ENCODE measurements at regions not wholly inside any gene's neighbourhood (a gene's known extent, or its start where the extent isn't known, plus 50 kb on each side); places are given as distances from the start of the nearest gene placed in this dataset.
"Not testable (repeated sequence)": the region's sequence is repeated elsewhere in the genome, so short reads cannot be mapped to it uniquely, and the experiment has no call there.

DNA sequence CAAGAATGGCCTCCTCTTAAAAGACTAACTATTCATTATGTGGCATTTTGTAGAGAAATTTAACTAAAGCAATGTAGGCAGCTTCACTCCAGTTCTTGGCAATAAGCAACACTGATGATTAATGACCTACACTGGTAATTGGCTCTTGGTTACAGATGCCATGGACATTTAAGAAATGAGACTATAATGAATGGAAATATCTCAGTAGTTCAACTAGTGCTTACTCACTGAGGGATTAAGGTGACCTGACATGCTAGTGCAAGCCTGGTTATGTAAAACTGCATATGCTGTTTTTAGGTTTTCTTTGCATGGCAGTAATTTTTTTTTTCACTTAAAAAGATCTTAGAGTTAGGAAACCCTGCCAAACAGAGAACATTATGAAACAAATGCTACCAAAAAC is 152.7 kb upstream of the AADAT start:
- no peak for ATAC-seq
- DNase-seq (ENCODE audit: low spot score) = no peak

DNA sequence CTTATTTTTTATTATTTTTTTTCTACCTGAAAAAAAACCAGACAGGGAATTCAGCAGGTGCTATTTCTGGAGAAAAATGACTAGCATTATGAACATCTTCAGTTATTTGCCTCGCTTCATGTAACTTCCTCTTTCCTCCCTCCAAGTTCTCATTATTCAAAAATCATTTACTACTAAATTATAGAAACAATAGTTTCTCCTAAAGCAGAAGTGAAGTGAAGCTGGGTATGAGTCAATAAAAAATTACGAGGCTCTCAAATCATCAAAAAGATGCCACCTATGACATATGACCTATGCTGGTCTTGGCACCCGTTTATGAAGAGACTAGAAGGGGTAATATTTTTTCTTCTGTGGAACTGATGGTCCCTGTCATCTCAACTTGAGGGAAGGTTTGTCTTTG is 145.0 kb upstream of the AADAT start:
- ATAC-seq (no peak), DNase-seq (ENCODE audit: low spot score) (no peak)

DNA sequence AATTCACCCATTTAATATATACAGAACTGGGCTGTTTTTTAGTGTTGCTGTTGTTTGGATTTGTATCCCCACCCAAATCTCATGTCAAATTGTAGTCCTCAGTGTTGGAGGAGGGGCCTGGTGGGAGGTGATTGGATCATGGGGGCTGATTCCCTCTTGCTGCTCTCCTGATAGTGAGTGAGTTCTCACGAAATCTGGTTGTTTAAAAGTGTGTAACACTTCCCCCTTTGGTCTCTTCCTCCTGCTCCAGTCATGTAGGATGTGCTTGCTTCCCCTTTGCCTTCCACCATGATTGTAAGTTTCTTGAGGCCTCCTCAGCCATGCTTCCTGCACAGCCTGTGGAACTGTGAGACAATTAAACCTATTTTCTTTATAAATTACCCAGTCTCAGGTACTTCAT is 141.6 kb upstream of the AADAT start:
- ATAC-seq (no peak), DNase-seq (ENCODE audit: low spot score) (no peak)

DNA sequence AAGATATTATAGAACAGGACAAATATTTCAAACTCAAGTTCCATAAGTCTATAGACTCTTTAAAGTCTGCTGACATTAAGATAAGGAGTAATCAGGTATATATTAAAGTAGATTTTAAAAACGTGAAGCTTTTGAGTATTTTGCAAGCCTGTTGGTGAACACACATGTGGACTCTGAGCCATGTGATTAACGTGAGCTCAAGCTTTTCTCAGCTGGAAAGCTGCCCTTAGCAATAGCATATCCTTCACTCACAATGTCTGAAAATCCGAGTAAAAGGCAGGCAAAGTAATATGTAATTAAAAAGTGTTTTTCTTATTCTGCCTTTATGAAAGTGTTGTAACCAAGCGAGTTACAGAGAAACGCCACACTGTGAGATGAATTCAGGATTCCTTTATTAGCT is 140.5 kb upstream of the AADAT start:
- DNase-seq (ENCODE audit: low spot score) (no peak), ATAC-seq (peak; percentile 53)

DNA sequence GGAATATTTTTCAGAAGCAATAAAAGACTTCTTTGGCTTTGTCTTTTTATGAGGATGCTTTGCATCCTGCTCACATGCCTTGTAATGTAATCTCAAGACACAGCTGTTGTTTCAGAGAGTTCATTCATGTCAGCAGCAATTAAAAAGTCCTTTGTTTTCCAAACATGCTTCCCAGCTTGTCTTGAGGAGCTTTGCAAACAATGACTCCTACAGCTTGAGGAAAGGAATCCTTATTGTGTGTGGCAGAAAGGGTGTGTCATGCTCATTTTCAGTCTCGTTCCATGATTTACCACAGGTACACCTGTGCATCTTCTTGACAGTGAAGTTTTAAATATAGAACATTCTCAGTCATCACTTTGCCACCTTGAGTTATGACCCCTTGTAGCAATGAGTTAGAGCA is 139.2 kb upstream of the AADAT start:
- ATAC-seq = no peak

DNA sequence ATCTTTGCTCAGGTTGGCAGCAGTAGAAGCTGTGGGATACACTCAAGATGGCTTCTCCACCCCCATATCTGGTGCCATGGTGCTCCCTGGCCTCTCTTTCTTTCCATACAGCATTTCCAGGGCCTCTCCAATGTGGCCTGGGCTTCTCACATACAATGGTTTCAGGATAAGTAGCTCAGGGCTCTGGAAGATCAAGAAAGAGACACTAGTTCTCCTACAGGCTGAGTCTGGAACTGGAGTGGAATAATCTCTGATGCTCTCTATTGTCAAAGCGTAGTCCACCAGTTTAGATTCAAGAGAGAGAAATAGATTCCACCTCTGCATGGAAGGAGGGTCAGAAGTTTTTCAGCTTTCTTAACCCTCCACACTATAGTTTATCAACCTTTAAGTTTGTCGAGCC is 138.2 kb upstream of the AADAT start:
- ATAC-seq = peak; percentile 12

More for the DNA sequence above, 139.2 kb upstream of the AADAT start:
- DNase-seq (ENCODE audit: low spot score) = no peak

DNA sequence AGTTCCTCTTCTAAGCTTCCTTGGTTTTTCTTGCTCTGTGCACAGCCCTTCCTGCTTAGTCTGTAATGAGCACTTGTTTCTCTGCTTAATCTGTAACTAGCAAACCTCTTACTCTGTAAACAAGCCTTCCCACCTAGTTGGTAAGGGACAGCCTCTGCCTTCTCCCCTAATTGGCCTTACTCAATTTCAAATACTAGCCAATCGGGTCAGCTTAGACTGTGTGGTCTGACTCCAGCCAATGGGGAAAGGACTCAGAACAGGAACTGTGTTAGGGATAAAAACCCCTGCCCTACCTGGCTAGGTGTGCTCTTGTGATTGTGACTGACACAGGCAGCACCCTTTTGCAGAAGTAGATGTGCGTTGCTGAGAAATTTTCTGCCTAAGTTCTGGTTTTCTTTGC is 136.5 kb upstream of the AADAT start:
- DNase-seq (ENCODE audit: low spot score) (peak; percentile 75), ATAC-seq (peak; percentile 95)

More for the DNA sequence above, 138.2 kb upstream of the AADAT start:
- no peak for DNase-seq (ENCODE audit: low spot score)

DNA sequence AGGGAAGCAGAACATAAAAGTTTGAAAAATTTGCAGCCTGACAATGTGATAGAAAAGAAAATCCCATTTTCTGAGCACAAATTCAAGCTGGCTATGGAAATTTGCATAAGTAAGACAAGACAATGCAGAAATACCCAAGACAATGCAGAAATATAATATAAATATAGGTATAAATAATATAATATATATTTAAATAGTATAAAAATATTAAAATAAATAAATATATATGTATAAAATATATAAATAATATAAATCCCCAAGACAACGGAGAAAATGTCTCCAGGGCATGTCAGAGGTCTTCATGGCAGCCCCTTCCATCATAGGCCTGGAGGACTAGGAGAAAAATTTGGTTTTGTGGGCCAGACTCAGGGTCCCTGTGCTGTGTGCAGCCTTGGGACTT is 125.0 kb upstream of the AADAT start:
- ATAC-seq = no peak

DNA sequence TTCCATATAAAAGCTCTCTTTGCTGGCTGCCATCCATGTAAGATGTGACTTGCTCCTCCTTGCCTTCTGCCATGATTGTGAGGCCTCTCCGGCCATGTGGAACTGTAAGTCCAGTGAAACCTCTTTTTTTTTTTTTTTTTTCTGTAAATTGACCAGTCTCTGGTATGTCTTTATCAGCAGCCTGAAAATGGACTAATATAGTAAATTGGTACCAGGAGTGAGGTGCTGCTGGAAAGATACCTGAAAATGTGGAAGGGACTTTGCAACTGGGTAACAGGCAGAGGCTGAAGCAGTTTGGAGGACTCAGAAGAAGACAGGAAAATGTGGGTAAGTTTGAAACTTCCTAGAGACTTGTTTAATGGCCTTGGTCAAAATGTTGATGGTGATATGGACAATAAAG is 124.3 kb upstream of the AADAT start:
- no peak for DNase-seq (ENCODE audit: low spot score)
- ATAC-seq = no peak

More for the DNA sequence above, 125.0 kb upstream of the AADAT start:
- no peak for DNase-seq (ENCODE audit: low spot score)

DNA sequence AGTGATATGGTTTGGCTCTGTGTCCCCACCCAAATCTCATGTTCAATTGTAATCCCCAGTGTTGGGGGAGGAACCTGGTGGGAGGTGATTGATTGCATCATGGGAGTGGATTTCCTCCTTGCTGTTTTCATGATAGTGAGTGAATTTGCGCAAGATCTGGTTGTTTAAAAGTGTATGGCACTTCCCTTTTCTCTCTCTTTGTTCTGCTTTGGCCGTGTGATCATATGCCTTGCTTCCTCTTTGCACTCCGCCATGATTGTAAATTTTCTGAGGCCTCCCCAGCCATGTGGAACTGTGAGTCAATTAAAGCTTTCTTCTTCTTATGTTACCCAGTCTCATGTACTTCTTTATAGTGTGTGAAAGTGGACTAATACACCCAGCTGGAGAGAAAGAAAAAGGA is 113.0 kb upstream of the AADAT start:
- DNase-seq (ENCODE audit: low spot score) = no peak
- no peak for ATAC-seq

DNA sequence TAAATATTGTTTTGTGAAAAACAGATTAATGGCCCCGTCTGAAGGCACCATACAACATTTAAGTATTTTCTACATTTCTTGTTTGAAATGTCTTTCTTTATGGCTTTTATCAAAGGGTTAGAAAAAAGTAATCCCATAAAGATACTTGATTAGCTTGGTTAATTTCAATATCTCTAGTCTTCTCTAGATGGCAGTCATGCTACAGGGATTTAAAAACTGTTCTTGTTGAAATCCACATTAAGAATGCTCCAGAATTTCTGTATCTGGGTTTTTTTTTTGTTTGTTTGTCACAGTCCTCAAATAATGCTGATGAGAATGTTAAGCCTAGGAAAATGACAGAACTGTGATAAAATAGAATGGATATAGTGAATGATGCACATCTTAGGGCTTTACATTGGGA is 109.0 kb upstream of the AADAT start:
- ATAC-seq (peak; percentile 76), DNase-seq (ENCODE audit: low spot score) (no peak)

DNA sequence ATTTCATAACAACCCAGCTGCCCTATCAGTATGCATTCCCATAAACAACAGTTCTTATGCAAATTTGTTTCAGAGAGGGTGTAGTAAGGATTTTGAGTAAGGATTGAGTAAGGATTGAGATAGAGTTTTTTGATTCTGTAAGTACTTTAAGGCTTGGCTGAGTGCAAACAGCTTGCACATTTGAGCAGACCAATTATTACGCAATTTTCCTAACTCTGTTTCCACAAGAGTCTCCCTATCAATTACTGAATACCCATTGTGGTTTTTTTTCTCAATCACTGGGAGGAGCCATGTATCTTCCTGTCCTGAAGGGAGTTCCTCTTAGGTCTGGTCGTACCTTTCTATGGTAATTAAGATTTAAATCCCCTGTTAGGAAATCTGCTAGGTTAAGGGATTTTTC is 105.0 kb upstream of the AADAT start:
- not testable (repeated sequence) for ATAC-seq; DNase-seq (ENCODE audit: low spot score)

DNA sequence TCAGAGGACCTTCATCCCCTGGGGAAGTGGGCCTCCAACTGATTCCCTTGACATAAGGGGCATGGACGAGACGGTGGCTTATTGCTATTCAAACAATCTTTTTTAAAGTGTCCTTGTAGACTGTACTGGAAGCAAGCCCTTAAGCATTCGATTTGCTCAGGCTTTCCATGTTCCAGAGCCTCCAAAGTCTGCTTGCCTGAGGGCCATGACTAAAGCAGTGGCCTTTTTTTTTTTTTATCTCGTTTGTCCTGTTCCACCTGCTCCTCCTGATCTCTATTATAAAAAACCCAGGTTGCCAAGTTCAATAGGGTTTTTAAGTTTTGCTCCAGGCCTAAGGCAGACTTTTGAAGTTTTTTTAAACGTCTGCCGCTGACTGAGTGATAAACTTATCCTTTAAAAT is 103.7 kb upstream of the AADAT start:
- DNase-seq (ENCODE audit: low spot score) (no peak), ATAC-seq (no peak)

DNA sequence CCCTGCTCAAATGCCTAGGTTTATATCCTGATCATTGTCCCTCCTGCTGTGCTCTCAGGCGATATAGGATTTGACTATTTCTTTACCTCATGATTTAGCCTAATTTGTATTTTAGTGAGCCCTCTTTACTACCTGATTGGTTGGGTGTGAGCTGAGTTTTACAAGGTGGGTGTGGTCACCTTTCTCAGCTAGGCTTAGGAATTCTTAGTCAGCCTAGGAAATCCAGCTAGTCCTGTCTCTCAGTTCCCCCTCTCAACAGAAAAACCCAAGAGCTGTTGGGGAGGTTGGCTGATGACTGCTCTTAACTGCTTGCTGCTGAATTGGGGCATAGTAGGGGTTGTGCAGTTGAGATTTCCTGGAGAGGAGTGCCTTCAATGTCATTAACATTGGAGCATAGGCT is 100.5 kb upstream of the AADAT start:
- ATAC-seq = no peak

DNA sequence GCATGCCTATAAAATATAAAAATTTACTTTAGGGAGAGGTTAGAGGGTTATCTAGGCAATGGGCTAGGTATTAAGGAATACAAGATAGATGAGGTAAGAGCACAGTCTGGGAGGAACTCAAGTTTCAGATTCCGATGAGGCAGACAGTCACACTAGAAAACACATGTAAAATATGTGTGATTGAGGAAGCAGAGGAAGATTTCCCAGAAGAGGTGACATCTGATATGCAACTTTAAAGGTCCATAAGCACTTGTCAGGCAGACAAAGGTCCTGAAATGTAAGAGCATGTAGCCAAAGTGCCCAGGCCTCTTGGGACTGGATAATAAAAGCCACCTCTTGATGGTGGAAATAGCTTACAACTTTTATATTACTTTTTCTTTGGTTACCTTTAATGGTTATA is 81.1 kb upstream of the AADAT start:
- DNase-seq (ENCODE audit: low spot score) = no peak
- no peak for ATAC-seq

More for the DNA sequence above, 100.5 kb upstream of the AADAT start:
- no peak for DNase-seq (ENCODE audit: low spot score)

DNA sequence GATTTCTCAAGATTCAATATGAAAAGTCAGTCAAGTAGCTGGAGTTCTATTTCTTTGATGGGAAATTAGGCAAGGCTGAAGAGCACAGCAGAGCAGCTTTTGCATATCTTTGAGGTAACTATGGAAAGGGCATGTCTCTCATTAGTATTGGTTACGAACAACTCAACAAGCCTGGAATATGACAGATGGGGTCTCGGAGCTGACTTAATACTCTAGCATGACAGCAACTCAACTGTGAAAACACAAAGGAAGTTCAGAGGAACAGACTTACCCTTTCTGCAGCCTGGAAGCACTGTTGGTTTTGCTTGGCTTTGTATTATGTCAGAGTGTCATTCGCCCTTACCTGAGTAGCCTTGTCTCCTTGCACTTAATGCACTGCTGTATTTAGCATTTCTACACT is 79.9 kb upstream of the AADAT start:
- DNase-seq (ENCODE audit: low spot score) (no peak), ATAC-seq (no peak)

DNA sequence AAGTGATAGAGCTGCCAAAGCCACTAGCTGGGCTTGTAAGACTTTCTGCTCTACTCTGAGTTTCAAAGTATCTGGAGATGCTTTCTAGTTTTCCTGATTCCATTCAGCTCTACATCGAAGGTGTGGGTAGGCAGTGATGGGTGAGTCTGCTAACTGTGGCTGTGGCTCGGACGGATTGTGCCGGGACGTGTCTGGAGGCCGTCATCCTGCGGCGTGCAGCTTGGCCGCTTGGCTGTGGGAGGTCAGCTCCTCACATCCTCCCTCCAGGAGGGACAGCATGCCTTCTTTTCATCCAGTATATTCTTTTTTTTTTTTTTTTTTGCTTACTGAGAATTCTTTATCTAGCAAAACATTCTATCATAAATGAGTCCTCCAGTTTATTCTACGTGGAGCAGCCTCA is 77.9 kb upstream of the AADAT start:
- DNase-seq (ENCODE audit: low spot score) (no peak), ATAC-seq (no peak)

DNA sequence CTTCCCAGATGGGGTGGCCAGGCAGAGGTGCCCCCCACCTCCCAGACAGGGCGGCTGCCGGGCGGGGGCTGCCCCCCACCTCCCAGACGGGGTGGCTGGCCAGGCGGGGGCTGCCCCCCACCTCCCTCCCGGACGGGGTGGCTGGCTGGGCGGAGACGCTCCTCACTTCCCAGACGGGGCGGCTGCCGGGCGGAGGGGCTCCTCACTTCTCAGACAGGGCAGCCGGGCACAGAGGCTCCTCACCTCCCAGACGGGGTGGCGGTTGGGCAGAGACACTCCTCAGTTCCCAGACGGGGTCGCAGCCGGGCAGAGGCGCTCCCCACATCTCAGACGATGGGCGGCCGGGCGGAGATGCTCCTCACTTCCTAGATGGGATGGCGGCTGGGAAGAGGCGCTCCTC is 76.4 kb upstream of the AADAT start:
- not testable (repeated sequence) for ATAC-seq; DNase-seq (ENCODE audit: low spot score)

DNA sequence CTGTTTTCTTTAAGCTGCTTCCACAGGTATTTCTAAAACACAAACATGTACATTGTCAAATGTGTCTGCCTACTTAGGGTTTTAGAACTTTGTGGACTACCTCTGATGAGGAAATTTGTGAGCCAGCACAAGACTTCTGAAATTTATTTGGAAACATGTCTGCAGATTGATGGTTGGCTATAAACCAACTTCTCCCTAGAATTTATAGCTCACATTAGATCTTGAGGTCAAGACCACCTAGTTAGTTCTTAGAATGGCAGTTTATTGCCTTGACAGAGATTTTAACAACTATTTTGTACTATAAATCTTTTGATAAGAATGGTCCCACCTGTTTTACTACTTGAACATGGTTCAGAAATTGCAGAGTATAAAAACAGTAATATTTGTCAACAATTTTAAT is 72.7 kb upstream of the AADAT start:
- ATAC-seq (no peak), DNase-seq (ENCODE audit: low spot score) (no peak)

DNA sequence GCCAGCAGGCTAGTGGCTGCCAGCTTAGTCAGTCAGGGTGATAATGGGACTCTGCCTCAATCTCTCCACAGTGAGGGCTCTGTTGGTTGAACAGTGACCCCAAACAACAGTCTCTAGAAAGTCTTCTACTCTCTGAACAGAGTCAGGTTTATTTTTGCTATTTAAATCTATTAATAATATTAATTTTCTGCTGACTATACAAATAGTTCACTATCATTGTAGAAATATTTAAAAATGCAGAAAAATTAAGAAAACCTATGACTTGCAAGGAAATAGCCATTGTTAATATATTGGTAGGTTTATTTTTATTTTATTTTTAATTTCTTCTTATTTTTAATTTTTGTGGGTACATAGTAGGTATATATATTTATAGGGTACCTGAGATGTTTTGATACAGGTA is 67.9 kb upstream of the AADAT start:
- DNase-seq (ENCODE audit: low spot score) (no peak), ATAC-seq (no peak)

DNA sequence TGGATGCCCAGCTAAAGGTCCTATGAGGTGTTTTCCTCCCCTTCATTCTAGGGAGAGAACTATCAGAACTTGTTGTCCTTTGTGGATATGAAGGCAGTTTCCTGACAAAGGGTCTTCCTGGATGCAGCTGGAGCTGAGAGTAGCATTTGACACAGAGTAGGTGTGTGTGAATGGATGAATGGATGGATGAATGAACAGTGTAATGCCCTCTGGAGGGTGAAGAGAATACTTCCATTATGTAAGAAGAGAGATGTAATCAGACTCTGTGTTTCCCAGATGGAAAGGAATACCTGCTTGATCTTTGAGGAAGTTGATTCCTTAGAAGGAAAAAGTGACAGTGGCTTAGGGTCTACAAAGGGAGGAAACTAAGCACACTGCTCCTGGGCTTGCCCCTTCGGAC is 55.4 kb upstream of the AADAT start:
- DNase-seq (ENCODE audit: low spot score) (no peak), ATAC-seq (no peak)

DNA sequence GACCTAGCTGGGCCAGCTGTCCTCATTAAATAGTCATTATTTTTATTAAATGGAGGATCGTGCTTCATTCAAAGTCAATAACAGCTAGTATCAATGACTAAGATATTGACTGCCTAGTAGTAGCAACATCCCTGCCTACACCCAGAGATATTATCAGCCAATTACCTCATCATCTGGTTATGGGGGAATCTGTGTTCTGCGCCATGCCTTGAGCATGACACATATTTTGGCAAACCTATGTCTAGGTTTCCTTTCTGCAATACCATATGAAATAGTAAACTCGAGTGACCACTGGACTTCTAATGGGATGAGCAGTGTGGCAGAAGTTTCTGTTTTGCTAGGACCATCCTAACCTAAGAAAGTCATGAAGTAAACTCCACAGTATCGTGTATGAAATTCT is 50.0 kb upstream of the AADAT start:
- no peak for ATAC-seq
- DNase-seq (ENCODE audit: low spot score) = no peak

Data from left lobe of liver (tissue), 2 donors.